B cell (primary cell): ENCODE measurements at regions not wholly inside any gene's neighbourhood (a gene's known extent, or its start where the extent isn't known, plus 50 kb on each side); places are given as distances from the start of the nearest gene placed in this dataset.

ENCODE experiments used
- CTCF ChIP-seq: fragments of 200-600 bp; IDR thresholded peaks from one replicate; pipeline ENCODE4 v1.8.0; 2022; ENCODE audit warnings: antibody characterized with exemption, mild to moderate bottlenecking
- EZH2 ChIP-seq: IDR thresholded peaks from 2 replicates; pipeline ENCODE4 v1.6.1; 2012; ENCODE audit warnings: borderline replicate concordance, low read depth, mild to moderate bottlenecking, moderate library complexity, low read length; ENCODE audit not compliant: insufficient read depth, poor library complexity, severe bottlenecking

DNA sequence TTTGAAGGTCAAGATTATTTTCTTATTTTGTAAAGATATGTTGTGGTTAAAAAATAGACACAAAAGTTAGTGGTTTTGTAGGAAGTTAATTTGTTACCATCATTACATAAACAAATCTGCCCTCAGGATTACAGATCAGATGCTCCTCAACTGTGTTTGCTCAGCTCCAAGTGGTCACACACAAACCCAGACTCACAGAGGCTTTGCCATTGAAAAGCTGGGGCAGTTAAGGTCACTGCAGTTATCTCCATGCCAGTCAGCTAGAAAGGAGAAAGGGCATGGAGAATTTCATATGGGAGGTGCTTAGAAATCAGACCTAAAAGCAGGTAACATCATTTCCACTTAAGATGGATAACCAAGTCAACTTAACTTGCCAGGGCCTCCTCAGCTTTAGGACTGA lies 825.7 kb upstream of the GBE1 start:
- TF ChIP-seq CTCF: no peak
- TF ChIP-seq EZH2: no peak
